ENCODE measurements at regions not wholly inside any gene's neighbourhood (a gene's known extent, or its start where the extent isn't known, plus 50 kb on each side); places are given as distances from the start of the nearest gene placed in this dataset.

MicroRNA genes in the stretch of these regions (microRNA counts, 767-probe panel; counts per million panel counts)
- 237 counts per million for microRNA hsa-miR-4435

Small RNAs in the stretch of these regions (microRNA-seq; reads per million reads assigned to microRNA genes)
- 0 reads per million in 2 donors for gene MIR4771-1

Small RNAs in the stretch of these regions (small RNA-seq; reads per million reads assigned to genes)
- gene MIR4771-1, result 0 reads per million in 2 experiments

Measured in right lobe of liver (tissue), 3 donors.